ENCODE measurements at regions not wholly inside any gene's neighbourhood (a gene's known extent, or its start where the extent isn't known, plus 50 kb on each side); places are given as distances from the start of the nearest gene placed in this dataset.

GRCh38 chr1:222346955-222347354 lies 200.9 kb downstream of the HHIPL2 start:
- H3K4me1 Mint-ChIP-seq (ENCODE audit: low read depth, unreplicated experiment), result no peaks in the 10 kb centered on the region
- no peak overlapping the region for H3K4me3 Mint-ChIP-seq (ENCODE audit: low read depth, unreplicated experiment)
- DNase-seq, result no peak
- no peak for TF ChIP-seq CTCF (IDR thresholded peaks at IDR 0.05; ENCODE audit: unreplicated experiment)
- CTCF ChIA-PET, result no interaction called here
- H3K36me3 Mint-ChIP-seq (ENCODE audit: insufficient read depth, unreplicated experiment), result no peaks in the 10 kb centered on the region
- BruUV-seq (replicated peaks), result no TSS peak
- no peak overlapping the region for H3K27ac Mint-ChIP-seq (ENCODE audit: unreplicated experiment)
- H3K9me3 Mint-ChIP-seq (ENCODE audit: low read depth, unreplicated experiment), result no peaks in the 10 kb centered on the region
- H3K27me3 Mint-ChIP-seq (ENCODE audit: unreplicated experiment), result peaks cover 42% of the 10 kb centered on the region
- intact Hi-C loops (cut with micrococcal nuclease; ENCODE audit: unreplicated experiment), result no loop called here

GRCh38 chr1:222339376-222339947 lies 208.4 kb downstream of the HHIPL2 start:
- H3K27me3 Mint-ChIP-seq (ENCODE audit: unreplicated experiment), result peaks cover 54% of the 10 kb centered on the region
- no peaks in the 10 kb centered on the region for H3K4me1 Mint-ChIP-seq (ENCODE audit: low read depth, unreplicated experiment)
- H3K4me3 Mint-ChIP-seq (ENCODE audit: low read depth, unreplicated experiment), result no peak overlapping the region
- no peaks in the 10 kb centered on the region for H3K36me3 Mint-ChIP-seq (ENCODE audit: insufficient read depth, unreplicated experiment)
- intact Hi-C loops (cut with micrococcal nuclease; ENCODE audit: unreplicated experiment), result no loop called here
- BruUV-seq (replicated peaks), result no TSS peak
- DNase-seq, result no peak
- no peak overlapping the region for H3K27ac Mint-ChIP-seq (ENCODE audit: unreplicated experiment)
- CTCF ChIA-PET, result interaction anchor here (0.6 kb wide), 1 partner anchor 134 kb away, joined by 3 read pairs; no protein-coding TSS in a partner anchor
- H3K9me3 Mint-ChIP-seq (ENCODE audit: low read depth, unreplicated experiment), result no peaks in the 10 kb centered on the region
- no peak for TF ChIP-seq CTCF (IDR thresholded peaks at IDR 0.05; ENCODE audit: unreplicated experiment)

DNA sequence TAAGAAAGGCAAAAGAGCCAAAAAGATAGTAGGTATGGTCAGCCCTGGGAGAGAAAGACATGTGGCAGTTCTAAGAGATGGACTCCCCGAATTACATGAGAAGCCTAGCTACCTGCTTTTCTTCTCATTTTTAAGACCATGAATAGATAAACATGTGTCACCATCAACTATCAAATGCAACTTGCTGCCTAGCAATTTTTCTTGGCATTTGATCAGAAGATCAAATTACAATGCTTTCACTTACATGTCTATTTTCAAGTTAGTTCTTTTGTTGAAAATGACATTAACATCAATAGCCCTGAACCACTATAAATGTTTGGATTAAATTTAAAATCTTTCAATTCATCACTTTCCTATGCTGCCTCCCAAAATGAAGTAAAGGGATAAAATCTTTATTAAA lies 212.3 kb downstream of the HHIPL2 start:
- intact Hi-C loops (cut with micrococcal nuclease; ENCODE audit: unreplicated experiment), result no loop called here

GRCh38 chr1:222334026-222334680 lies 213.8 kb downstream of the HHIPL2 start:
- Mint-ChIP-seq H3K4me1 (ENCODE audit: low read depth, unreplicated experiment) (no peaks in the 10 kb centered on the region), H3K27ac (ENCODE audit: unreplicated experiment) (no peak overlapping the region), H3K36me3 (ENCODE audit: insufficient read depth, unreplicated experiment) (no peaks in the 10 kb centered on the region), H3K27me3 (ENCODE audit: unreplicated experiment) (peaks cover 24% of the 10 kb centered on the region), H3K4me3 (ENCODE audit: low read depth, unreplicated experiment) (no peak overlapping the region), H3K9me3 (ENCODE audit: low read depth, unreplicated experiment) (no peaks in the 10 kb centered on the region)
- CTCF ChIA-PET, result no interaction called here
- intact Hi-C loops (cut with micrococcal nuclease; ENCODE audit: unreplicated experiment), result no loop called here
- no TSS peak for BruUV-seq (replicated peaks)
- no peak for DNase-seq
- TF ChIP-seq CTCF (IDR thresholded peaks at IDR 0.05; ENCODE audit: unreplicated experiment), result no peak

More for the DNA sequence above, 212.3 kb downstream of the HHIPL2 start:
- no peaks in the 10 kb centered on the region for H3K4me1 Mint-ChIP-seq (ENCODE audit: low read depth, unreplicated experiment)
- H3K27ac Mint-ChIP-seq (ENCODE audit: unreplicated experiment), result no peak overlapping the region
- no peaks in the 10 kb centered on the region for H3K36me3 Mint-ChIP-seq (ENCODE audit: insufficient read depth, unreplicated experiment)
- CTCF ChIA-PET, result no interaction called here
- no peak for TF ChIP-seq CTCF (IDR thresholded peaks at IDR 0.05; ENCODE audit: unreplicated experiment)
- no peak overlapping the region for H3K4me3 Mint-ChIP-seq (ENCODE audit: low read depth, unreplicated experiment)
- BruUV-seq (replicated peaks), result no TSS peak
- no peak for DNase-seq
- no peaks in the 10 kb centered on the region for H3K9me3 Mint-ChIP-seq (ENCODE audit: low read depth, unreplicated experiment)
- H3K27me3 Mint-ChIP-seq (ENCODE audit: unreplicated experiment), result peaks cover 28% of the 10 kb centered on the region

Data from Calu3 (cell line).